HG02798 (cell line): ENCODE measurements at regions not wholly inside any gene's neighbourhood (a gene's known extent, or its start where the extent isn't known, plus 50 kb on each side); places are given as distances from the start of the nearest gene placed in this dataset.
"Not testable (repeated sequence)": the region's sequence is repeated elsewhere in the genome, so short reads cannot be mapped to it uniquely, and the experiment has no call there.

ENCODE experiments used
- ATAC-seq: cut with Tn5 transposase; IDR thresholded peaks from one replicate; pipeline ENCODE4 v1.9.1; 2021; ENCODE audit warnings: mild to moderate bottlenecking; ENCODE audit not compliant: unreplicated experiment, poor library complexity

DNA sequence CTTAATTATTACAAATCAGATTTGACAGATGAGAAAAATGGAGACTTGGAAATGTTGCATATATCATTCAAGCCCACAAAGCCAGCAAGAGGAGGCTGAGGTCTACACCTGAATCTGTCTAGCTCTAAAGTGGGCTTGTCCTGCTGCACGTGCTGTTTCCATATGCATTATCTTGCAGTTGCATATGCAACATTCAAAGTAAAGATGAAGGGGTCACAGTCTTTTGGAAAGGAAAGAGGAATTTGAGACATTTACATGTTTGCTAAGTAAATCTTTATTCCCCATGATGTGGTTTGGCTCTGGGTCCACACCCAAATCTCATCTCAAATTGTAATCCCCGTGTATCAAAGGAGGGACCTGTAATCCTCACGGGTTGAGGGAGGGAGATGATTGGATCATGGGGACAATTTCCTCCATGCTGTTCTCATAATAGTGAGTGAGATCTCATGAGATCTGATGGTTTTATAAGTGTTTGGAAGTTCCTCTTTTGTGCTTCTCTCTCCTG lies 98.3 kb downstream of the BACH1 start:
- no peak for ATAC-seq

DNA sequence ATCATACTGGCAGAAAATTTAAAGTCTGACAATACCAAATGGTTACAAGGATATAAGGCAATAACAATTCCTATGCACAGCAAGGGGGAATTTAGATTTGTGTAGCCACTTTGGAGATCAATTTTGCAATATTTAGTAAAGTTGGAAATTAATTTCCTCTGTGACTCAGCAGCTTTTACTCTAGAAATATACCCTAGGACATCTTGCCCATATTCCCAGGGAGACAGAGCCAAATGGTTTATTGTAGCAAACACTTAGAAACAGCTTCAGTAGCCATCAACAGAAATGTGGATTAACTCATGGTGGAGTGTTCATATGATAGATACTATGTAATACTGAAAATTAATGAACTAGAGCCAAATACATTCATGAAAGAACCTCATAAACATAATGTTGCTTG lies 104.6 kb downstream of the BACH1 start:
- ATAC-seq: no peak

DNA sequence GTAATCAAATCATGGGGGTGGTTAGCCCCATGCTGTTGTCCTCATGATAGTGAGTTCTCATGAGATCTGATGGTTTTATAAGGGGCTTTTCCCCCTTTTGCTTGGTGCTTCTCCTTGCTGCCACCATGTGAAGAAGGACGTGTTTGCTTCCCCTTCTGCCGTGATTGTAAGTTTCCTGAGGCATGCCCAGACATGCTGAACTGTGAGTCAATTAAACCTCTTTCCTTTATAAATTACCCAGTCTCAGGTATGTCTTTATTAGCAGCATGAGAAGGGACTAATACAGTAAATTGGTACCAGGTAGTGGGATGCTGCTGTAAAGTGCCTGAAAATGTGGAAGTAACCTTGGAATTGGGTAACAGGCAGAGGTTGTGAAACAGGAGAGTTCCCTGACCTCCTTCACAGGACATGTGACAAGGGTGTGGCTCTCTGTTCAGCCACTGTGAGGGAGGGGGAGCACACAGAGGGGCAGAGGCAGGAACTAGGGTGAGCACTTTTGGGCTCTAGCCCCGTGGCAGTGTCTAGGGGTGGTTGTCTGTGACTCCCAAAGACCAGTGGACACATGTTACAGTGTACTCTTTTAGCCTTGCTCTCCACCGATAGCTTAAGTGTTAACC lies 105.3 kb downstream of the BACH1 start:
- ATAC-seq: no peak

DNA sequence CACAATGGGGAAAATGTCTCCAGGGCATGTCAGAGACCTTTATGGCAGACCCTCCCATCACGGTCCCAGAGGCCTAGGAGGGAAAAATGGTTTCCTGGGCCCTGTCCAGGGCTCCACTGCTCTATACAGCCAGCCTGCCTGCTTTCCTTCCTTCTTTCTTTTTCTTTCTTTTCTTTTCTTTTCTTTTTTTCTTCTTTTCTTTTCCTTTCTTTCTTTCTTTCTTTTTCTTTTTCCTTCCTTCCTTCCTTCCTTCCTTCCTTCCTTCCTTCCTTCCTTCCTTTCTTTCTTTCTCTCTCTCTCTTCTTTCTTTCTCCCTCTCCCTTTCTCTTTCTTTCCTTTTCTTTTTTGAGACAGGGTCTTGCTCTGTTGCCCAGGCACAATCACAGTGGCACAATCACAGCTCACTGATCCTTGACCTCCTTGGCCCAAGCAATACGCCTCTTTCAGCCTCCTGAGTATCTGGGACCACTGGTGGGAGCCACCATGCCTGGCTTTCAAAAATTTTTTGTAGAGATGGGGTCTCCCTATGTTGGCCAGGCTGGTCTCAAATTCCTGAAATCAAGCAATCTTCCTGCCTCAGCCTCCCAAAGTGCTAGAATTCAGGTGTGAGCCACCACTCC lies 106.9 kb downstream of the BACH1 start:
- no peak for ATAC-seq

DNA sequence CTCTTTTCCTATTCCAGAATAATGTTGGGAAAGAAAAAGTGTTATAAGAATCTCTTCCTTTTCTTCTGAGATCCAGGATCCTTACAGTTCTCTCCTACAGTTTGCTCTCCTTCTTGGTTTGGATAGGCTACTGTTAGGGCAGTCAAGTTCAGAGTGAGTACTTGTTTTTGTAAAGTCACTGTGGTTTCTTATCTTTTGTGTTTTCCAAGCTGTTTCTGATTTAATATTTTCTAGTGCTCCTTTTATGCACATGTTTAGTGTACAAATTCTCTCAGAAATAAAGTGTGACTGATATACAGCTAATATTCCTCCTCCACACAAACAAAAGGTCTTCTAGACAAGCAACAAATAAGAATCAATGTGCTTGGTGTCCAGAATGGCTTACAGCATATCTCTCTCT lies 107.7 kb downstream of the BACH1 start:
- ATAC-seq: no peak

DNA sequence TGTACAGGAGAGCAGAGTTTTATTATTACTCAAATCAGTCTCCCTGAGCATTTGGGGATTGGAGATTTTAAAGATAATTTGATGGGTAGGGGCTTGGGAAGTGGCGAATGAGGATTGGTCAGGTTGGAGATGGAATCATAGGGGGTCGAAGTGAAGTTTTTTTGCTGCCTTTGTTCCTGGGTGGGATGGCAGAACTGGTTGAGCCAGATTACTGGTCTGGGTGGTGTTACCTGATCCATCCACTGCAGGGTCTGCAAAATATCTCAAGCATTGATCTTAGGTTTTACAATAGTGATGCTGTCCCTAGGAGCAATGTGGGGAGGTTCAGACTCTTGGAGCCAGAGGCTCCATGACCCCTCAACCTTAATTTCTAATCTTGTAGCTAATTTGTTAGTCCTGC lies 108.8 kb downstream of the BACH1 start:
- ATAC-seq: no peak

DNA sequence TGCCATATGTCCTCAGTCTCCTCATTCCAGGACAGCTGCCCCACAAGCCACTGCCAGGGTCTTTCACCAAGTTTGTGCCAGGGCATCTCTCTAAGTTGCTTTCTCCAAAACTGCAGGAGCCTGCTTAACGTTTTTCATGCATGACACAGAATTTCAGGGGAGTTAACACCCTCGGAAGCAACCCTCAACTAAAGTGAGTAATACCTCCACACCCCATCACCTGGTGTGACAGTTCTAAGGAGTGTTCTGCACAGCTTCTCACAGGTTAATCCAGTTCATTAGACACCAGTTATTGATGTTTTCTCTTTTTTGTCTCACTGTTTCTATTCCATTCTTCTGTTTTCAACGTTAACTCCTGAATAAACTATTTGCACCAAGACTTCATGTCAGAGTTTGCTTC lies 115.0 kb downstream of the BACH1 start:
- no peak for ATAC-seq

DNA sequence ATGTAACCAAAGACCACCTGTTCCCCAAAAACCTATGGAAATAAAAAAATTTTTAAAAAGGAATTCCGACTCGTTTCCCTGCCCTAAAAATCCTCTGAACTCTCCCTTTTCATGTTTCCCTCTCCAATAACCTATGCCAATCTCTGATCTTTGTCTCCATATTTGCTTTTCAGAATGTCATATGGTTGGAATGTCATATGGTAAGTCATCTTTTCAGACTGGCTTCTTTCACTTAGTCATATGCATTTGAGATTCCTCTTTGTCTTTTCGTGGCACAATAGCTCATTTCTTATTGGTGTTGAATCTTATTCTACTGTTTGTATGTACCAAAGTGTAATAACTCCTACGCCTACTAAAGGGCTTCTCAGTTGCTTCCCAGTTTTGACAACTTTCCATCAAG lies 117.5 kb downstream of the BACH1 start:
- no peak for ATAC-seq

DNA sequence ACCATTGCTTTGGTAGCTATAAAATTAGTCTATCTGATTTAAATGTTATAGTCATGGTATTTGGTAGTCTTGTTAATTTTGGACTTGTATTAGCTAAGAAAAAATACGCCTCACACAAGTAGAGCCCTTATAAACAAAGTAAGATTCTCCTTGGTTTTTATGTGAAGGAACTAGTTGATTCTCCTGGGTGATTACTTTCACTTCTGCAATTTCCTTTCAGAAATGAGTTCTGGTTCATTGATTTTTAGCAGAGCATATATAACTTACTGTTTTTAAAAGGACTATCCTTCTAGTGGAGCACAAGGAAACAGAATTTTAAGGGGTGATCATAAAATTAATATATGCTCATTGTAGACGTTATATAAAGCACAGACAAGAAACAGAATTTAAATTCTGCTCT lies 120.1 kb downstream of the BACH1 start:
- ATAC-seq: no peak

DNA sequence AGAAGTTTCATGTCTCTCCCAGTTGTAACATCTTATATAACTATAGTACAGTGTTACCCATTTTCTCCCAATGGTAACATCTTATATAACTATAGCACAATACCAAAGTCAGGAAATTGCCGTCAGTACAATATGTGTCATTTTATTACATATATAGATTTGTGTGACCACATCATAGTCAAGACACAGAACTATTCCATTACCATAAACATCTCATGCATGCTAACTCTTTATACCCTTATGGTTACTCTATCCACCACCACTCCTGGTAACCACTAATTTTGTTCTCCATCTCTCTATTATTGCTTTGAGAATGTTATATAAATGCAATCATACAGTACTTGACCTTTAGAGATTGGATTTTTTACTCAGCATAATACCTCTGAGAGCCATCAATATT lies 120.7 kb downstream of the BACH1 start:
- ATAC-seq: no peak

DNA sequence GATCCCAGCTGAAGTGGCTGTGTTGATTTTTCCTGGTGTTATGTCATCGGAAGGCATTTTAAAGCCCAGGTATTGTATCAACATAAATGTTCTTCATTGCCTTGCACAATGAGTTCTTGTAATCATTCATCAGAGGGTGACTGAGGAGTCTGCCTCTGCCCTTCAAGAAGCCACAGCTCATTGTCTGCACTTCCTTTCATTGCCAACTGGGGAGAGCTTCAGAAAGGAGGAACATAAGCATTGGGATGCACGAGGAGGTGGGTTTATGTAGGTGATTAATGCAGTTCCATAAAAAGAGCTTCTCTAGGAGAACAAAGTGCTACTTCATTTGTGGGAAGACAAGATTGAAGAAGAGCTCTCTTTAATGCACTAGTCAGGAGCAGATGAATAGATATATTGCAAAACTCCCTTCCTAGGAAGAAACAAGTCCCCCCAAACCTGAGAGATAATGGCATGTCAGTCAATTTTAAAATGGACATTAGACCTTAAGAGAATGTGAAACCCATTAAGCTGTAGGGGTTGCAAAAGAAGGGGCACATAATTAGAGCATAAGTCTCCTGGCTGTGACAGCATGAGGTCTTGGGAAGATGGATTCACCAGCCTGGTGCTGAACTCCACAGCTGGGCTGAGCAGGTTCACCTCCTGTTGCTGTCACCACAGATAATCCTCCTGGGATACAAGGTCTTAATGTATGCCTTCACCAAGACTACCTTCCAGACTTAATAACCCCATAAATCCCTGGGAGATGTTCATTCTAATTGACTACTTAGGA lies 124.6 kb downstream of the BACH1 start:
- no peak for ATAC-seq

DNA sequence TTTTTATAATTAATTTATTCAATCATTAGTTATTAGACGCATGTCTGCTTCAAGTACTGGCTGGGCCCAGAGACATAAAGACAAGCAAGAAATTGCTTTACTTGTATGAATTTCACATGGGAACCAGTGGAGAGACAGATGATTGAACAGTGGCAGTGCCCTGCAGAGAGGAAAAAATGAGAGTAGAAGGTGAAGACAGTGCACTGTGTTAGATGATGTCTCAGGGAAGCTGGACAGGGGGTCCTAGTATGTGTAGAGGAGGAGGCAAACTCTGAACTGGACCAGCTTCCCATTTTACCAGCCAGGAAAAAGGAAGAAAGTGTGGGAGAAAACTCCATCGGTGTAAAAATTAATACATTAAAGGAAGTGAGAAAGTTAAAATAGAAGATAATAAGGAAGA lies 126.0 kb downstream of the BACH1 start:
- ATAC-seq: no peak

DNA sequence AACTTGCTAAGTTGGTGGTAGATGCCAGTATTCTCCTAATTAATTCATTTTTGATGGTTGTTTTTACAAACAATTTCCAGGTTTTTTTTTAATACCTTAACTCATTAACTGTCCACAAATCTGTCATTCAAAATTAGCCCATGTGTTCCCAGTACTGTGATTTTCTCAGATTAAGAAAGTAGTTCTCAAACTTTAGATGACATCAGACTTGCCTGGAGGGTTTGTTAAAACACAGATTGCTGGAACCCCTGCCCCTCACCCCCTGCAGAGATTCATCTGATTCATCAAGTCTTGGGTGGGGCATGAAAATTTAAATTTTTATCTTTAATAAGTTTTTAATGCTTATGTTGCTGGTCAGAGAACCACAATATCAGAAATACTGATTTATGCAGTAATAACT lies 130.5 kb downstream of the BACH1 start:
- ATAC-seq: no peak

DNA sequence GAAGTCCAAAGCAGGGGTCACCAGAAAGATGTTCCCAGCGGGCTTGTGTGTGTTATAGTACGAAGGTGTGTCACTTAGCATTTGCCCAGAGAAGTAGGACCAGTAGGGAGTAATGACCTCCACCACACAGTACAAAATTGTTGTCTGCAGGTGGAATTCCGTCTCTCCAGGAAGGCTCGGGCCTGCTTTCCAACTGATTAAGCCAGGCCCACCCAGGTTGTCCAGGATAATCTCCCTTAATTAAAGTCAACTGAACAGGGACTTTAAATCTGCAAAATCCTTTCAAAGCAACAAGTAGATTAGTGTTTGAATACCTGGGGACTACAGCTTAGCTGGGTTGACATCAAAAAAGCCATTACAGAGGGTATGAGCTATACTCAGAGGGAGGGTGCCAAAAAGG lies 131.3 kb downstream of the BACH1 start:
- ATAC-seq: no peak

DNA sequence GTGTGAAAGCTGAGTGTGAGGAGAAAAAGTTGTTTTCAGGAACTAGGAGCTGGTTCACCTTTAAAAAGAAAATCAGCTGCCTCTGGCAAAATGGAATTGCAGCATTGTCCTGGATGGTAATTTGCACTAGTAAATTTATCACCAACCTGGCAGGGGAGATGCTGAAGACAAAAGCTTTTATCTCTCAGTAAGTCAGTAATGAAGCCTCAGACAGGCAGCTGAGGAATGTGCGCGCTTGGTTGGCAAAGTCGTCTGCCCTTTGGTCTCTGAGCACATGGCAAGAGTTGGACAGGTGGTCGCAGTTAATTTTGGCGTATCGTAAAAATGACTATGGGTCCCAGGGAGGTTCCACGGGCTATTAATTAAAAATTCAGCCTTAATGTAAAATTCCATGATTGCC lies 131.9 kb downstream of the BACH1 start:
- no peak for ATAC-seq

DNA sequence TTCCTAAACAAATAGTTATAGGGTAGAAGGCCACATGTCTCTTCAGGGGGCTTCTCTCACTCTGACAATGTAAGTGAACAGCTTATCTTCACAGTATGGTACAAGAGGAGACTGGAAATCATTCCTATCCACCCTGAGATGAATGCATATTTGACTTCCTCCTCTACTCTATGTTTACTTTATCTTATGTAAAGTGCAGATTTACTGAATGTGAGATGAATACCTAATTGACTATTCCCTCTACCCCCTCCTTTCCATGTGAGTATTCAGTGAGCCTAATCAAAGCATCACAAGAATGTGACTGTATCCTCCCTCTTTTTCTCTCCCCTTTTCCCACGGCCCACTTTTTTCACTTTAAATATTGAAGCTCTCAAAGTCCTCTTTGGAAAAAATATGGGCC lies 132.5 kb downstream of the BACH1 start:
- ATAC-seq: no peak

DNA sequence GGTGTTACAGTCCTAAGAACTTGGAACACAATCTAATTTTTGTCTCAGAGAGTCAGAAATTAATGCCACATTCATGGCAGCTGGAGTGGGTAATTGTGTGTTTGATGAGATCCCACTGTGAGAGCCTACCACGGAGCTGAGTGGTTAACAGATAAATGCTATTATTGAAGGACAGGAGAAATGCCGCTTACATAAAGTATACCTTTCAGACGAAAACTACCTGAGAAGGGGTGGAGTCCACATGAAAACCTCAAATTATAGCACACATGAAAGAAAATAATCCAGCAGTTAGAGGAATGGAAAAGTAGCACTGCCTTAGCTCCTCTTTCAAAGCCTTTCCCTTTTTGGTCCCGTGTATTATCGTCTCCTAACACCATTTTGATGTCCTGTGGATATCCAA lies 133.0 kb downstream of the BACH1 start:
- no peak for ATAC-seq

DNA sequence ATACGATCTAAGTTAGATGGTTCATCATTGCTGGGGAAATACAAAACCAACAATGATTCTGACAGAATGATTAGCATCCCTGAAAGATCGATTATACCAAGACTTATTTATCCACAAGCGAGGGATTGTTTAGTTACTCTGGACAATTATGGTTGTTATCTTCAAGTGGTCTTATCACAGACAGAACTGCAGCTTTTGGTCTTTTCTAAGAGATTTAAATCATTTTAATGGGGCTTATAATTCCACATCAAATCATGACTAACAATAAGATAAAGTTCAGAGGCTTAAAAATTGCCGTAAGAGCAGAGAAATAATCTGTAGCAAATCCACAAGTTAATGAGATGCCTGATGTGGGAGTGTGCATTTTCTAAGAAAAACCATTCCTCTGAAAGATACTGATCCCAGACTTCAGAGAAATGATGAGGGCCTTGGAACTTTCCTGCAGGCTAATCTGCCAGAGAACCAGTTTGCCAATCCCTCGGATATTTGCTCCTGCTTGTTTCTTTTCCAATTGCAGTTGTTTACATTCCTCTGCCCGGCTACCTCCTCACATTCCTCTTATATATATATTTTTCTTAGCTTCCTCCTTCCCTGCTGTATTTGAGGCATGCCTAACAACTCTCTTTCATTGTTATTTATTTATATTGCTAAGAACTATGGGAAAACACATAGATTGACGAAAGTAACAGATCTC lies 134.8 kb downstream of the BACH1 start:
- no peak for ATAC-seq

DNA sequence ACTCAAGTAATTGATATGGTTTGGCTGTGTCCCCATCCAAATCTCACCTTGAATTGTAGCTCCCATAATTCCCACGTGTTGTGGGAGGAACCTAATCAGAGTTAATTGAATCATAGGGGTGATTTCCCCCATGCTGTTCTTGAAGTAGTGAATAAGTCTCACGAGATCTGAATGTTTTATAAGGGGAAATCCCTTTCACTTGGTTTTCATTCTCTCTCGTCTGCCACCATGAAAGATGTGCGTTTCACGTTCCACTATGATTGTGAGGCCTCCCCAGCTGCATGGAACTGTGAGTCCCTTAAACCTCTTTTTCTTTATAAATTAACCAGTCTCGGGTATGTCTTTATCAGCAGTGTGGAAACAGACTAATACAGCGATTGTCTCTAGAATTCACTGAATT lies 135.4 kb downstream of the BACH1 start:
- no peak for ATAC-seq

DNA sequence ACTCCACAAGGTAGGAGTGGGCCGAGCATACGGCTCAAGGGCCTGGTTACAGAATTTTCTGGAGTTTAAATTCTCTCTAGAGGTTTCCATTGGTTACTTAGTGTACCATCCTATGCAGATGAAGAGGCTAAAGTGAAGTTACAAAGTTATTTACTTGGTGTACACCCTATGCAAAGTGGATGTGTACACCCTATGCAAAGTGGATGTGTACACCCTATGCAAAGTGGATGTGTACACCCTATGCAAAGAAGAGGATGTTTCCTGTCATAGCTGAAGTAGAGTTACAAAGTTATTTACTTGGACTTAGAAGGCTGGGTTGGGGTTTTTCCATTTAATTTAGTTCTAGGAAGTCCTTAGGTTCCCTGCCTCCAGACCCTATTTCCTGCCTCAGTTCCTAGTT lies 136.3 kb downstream of the BACH1 start:
- ATAC-seq: not testable (repeated sequence)

DNA sequence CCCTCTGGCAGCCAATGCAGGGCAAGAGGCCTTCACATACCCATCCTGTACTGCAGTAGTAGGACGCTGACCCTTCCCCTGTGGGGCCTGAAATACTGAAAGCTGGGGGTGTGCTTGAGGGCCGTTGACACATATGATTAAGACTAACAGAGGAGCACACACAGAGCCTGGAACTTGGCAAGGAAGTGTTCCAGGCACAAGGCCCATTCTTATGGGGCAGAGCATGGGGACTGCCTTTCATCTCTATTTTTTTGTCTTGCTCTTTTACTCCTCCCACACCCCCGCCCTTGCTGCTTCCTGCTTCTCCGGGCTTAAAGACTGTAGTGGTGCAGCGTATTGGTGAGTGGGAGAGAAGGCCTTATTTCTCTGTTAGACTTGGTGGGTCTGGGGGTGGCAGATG lies 137.4 kb downstream of the BACH1 start:
- ATAC-seq: no peak
